Stimulated activated CD4-positive, alpha-beta T cell treated with anti-CD3 and anti-CD28 coated beads, Interleukin-12 subunit alpha, Interleukin-12 subunit beta, amount 100 ng/mL, for 48 hours (primary cell): ENCODE measurements at regions not wholly inside any gene's neighbourhood (a gene's known extent, or its start where the extent isn't known, plus 50 kb on each side); places are given as distances from the start of the nearest gene placed in this dataset.
"Not testable (repeated sequence)": the region's sequence is repeated elsewhere in the genome, so short reads cannot be mapped to it uniquely, and the experiment has no call there.

ENCODE experiments used
- DNase-seq, 3 donors: peaks; one replicate each; pipeline ENCODE4 v3.0.0-alpha.2; 2020; ENCODE audit warnings: low read depth in 2 of 3, low spot score in 1 of 3

- not testable (repeated sequence) for DNase-seq
These were observed 269.0 kb downstream of the FAM72C start for GRCh38 chr1:143702739-143703138.

DNA sequence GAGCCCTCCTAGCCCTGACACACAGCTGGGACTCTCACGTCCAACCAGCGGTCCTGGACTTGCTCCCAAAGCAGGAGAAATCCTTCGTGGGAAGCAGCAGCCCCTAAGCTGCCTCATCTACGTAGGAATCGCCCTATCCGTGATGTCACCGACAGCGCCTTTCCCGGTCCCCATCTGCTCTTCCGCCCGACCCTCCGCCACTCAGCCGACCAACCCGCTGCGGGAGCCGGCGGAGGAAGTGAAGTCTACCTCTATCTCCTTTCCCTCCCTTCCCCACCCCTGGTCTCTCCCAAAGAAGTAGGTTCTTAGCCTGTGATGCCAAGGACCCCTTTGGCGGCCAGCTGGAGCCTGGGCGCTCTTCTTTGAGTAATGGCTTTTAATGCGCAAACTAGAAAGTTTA, 272.1 kb downstream of the FAM72C start:
- DNase-seq = no peak

- no peak for DNase-seq
These were observed 272.7 kb downstream of the FAM72C start for GRCh38 chr1:143699115-143699514.

GRCh38 chr1:143698016-143698415, 273.8 kb downstream of the FAM72C start:
- DNase-seq = peak in 1 of 3 donors; percentile 3

- DNase-seq = no peak
These were observed 277.7 kb downstream of the FAM72C start for GRCh38 chr1:143694085-143694484.

GRCh38 chr1:143691971-143692529, 279.7 kb downstream of the FAM72C start:
- no peak for DNase-seq

GRCh38 chr1:143691400-143691891, 280.3 kb downstream of the FAM72C start:
- DNase-seq = no peak

GRCh38 chr1:143689781-143690180, 282.0 kb downstream of the FAM72C start:
- no peak for DNase-seq

- no peak for DNase-seq
These were observed 291.5 kb downstream of the FAM72C start for GRCh38 chr1:143680304-143680703.

DNA sequence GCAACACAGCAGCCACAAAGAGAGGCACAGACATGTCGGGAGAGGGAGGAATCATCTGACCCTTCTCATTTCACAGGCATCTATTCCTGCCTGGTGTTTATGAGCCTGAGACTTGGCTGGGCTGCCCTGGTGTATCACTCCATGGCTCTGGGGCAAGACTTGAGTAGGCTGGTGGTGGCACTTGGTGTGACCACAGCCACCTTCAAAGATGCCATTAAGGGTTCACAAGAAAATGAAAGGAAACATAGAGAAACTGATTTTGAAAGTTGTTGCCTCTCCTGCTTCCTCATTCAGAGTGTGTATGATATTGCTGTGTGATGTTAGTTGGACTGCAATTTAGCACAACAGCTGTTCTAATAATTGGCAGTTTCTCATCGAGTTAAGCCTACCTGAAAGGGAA, 298.8 kb downstream of the FAM72C start:
- DNase-seq = no peak

- no peak for DNase-seq
These were observed 304.1 kb downstream of the FAM72C start for GRCh38 chr1:143667730-143668129.

- DNase-seq = no peak
These were observed 304.9 kb downstream of the FAM72C start for GRCh38 chr1:143666851-143667250.

- DNase-seq = no peak
These were observed 306.2 kb downstream of the FAM72C start for GRCh38 chr1:143665606-143666005.

DNA sequence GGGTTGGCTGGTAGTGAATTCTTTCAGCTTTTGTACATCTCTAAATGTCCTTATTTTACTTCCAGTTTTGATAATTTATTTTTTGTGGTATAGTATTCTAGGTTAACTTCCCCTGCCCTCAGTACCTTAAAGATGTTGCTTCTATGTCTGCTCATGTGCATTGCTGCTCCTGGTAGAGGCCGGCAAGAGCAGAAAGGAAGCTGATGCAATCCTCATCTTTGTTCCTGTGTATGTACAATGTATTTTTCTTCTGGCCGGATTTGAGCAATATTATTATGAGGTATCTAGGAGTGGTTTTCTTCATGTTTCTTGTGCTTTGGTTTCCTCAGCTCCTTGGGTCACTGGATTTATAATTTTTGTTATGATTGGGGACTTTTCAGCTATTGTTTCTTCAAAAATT, 308.7 kb downstream of the FAM72C start:
- DNase-seq = not testable (repeated sequence)

DNA sequence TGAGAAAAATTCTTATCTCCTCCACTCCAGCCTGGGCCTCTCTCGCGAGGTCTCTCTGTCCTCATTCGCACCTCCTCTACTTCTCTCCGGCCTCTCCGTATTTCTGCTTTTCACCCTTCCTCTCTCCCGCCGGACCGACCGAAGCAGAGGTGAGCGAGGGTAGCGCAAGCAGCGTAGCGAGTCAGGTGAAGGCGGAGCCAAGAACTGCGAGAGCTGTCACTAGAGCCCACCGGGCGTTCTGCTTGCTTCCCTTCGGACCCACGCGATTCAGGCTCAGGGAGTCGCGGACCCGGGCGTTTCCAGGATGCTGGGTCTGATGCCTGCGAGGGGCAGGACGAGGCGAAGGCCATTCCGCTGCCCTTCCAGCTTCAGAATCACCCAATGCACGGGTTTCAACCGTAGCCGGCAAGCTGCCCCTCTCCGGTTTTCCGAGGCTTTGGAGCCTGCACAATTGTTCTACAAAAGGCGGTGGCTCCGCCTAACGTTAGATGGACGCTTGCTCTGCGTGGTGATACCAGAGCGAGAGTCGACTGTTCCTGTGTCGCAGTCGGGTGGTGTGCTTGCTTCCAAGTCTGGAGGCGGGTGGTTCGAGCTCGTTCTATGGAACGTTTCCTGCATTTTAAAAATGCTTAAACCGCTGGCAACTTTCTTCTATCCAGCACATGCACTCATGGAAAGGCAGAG, 310.2 kb downstream of the FAM72C start:
- no peak for DNase-seq

GRCh38 chr1:143660354-143660941, 311.3 kb downstream of the FAM72C start:
- no peak for DNase-seq

- no peak for DNase-seq
These were observed 318.4 kb downstream of the FAM72C start for GRCh38 chr1:143653429-143653802.

- no peak for DNase-seq
These were observed 318.9 kb downstream of the FAM72C start for GRCh38 chr1:143652744-143653428.

GRCh38 chr1:143652187-143652586, 319.6 kb downstream of the FAM72C start:
- DNase-seq = no peak

- DNase-seq = no peak
These were observed 320.3 kb downstream of the FAM72C start for GRCh38 chr1:143651350-143651992.

DNA sequence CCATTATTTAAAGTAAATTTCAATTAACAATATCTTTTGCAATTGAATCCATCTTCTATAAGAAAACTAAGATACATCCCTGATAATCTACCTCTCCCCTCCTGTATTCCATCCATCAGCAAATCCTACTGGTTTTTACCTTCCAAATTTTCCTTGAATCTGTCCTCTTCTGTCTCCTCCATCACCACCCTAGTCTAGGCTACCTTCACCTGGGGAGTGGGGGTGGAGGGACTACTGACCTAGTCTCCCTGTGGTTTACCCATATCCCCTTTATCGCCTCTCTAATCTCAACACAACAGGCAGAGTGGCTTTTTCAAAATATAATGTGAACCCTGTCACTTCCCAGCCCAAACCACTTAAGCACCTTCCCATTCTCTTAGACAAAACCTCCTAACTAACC, 327.8 kb downstream of the FAM72C start:
- not testable (repeated sequence) for DNase-seq
